Adrenal gland (tissue), 5 donors: ENCODE measurements at regions not wholly inside any gene's neighbourhood (a gene's known extent, or its start where the extent isn't known, plus 50 kb on each side); places are given as distances from the start of the nearest gene placed in this dataset.
"Not testable (repeated sequence)": the region's sequence is repeated elsewhere in the genome, so short reads cannot be mapped to it uniquely, and the experiment has no call there.

Experiments
- POLR2A ChIP-seq, 2 donors: fragments of 450-650 bp; IDR thresholded peaks; one replicate each; pipeline ENCODE4 v1.6.1; 2017; ENCODE audit warnings: antibody characterized with exemption in 2 of 2, mild to moderate bottlenecking in 2 of 2, moderate library complexity in 1 of 2
- TF ChIP-seq, protein P1 (sequence below), 6 experiments: fragments of 450-650 bp in 4 of 6; fragments of 200-600 bp in 2 of 6; sonication (generic) in 1 of 6; IDR thresholded peaks; 1 replicate in 5 of 6; 2 replicates in 1 of 6; pipeline versions ENCODE4 v1.5.1 to v1.8.0; 2016 to 2021; ENCODE audit warnings: antibody characterized with exemption in 6 of 6, mild to moderate bottlenecking in 2 of 6, moderate library complexity in 1 of 6
- donor health status: DM: no; HTN: no; CAD: no.

DNA sequence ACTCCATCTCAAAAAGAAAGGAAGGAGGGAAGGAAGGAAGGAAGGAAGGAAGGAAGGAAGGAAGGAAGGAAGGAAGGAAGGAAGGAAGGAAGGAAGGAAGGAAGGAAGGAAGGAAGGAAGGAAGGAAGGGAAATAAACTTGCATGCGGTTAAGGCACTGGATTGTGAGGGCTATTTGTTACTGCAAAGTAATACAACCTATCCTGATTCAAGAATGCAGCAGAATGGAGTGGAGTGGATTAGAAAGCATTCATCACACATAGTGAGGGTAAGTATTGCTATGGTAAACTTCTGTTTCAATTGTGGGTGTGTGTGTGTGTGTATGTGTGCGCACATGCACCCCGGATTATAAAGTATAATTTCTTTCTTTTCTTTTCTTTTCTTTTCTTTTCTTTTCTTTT is 344.8 kb upstream of the C16orf82 start:
- TF ChIP-seq, protein P1, sequence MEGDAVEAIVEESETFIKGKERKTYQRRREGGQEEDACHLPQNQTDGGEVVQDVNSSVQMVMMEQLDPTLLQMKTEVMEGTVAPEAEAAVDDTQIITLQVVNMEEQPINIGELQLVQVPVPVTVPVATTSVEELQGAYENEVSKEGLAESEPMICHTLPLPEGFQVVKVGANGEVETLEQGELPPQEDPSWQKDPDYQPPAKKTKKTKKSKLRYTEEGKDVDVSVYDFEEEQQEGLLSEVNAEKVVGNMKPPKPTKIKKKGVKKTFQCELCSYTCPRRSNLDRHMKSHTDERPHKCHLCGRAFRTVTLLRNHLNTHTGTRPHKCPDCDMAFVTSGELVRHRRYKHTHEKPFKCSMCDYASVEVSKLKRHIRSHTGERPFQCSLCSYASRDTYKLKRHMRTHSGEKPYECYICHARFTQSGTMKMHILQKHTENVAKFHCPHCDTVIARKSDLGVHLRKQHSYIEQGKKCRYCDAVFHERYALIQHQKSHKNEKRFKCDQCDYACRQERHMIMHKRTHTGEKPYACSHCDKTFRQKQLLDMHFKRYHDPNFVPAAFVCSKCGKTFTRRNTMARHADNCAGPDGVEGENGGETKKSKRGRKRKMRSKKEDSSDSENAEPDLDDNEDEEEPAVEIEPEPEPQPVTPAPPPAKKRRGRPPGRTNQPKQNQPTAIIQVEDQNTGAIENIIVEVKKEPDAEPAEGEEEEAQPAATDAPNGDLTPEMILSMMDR (IDR thresholded peaks at IDR 0.05), result not testable (repeated sequence)
- not testable (repeated sequence) for TF ChIP-seq POLR2A (IDR thresholded peaks at IDR 0.05)
